Sigmoid colon (tissue), 6 donors: ENCODE measurements at regions not wholly inside any gene's neighbourhood (a gene's known extent, or its start where the extent isn't known, plus 50 kb on each side); places are given as distances from the start of the nearest gene placed in this dataset.

Experiments
- DNase-seq: peaks from one replicate; pipeline ENCODE4 v3.0.0-alpha.2; 2019
- H3K27ac ChIP-seq, 4 donors: fragments of 200-600 bp; sonication (generic); one replicate each; pipeline ENCODE4 v1.5.1; 2016 to 2019; ENCODE audit warnings: mild to moderate bottlenecking in 1 of 4
- H3K27me3 ChIP-seq, 3 donors: fragments of 200-600 bp; sonication (generic); one replicate each; pipeline ENCODE4 v1.5.1; 2019; ENCODE audit warnings: mild to moderate bottlenecking in 1 of 3
- H3K36me3 ChIP-seq, 4 donors: fragments of 200-600 bp; sonication (generic); one replicate each; pipeline ENCODE4 v1.5.1; 2016 to 2019
- H3K4me1 ChIP-seq, 4 donors: fragments of 200-600 bp; sonication (generic); one replicate each; pipeline ENCODE4 v1.5.1; 2017 to 2019
- H3K4me3 ChIP-seq, 4 donors: fragments of 200-600 bp; sonication (generic); one replicate each; pipeline ENCODE4 v1.5.1; 2017 to 2019; ENCODE audit warnings: mild to moderate bottlenecking in 2 of 4, moderate library complexity in 1 of 4
- H3K9me3 ChIP-seq, 4 donors: fragments of 200-600 bp in 3 of 4; sonication (generic) in 3 of 4; one replicate each; pipeline versions ENCODE4 v1.5.1 to v1.6.1; 2013 to 2019
- CTCF ChIP-seq, 4 experiments: fragments of 450-650 bp in 3 of 4; fragments of 200-600 bp in 1 of 4; IDR thresholded peaks; one replicate each; pipeline ENCODE4 v1.5.1; 2016 to 2019; ENCODE audit warnings: antibody characterized with exemption in 4 of 4, mild to moderate bottlenecking in 3 of 4, moderate library complexity in 2 of 4
- EP300 ChIP-seq, 4 donors: sonication (generic); formaldehyde crosslinking; IDR thresholded peaks; one replicate each; pipeline ENCODE4 v1.6.1; 2017; ENCODE audit warnings: antibody characterized with exemption in 4 of 4
- POLR2A ChIP-seq, 2 donors: fragments of 450-650 bp; IDR thresholded peaks; one replicate each; pipeline ENCODE4 v1.6.1; 2016; ENCODE audit warnings: antibody characterized with exemption in 2 of 2, mild to moderate bottlenecking in 2 of 2, moderate library complexity in 2 of 2
- POLR2AphosphoS5 ChIP-seq, 4 donors: sonication (generic); formaldehyde crosslinking; IDR thresholded peaks; one replicate each; pipeline ENCODE4 v1.6.1; 2017; ENCODE audit warnings: antibody characterized with exemption in 4 of 4
- WGBS, 2 donors: extraction: QIAGEN DNeasy Blood & Tissue Kit; methylation state at CpG; one replicate each; pipeline ENCODE4 v1.1.7; 2013; 5-methylcytosine and 5-hydroxymethylcytosine counted together
- intact Hi-C: fragments of 100-400 bp; cut with DNase I; formaldehyde crosslinking; loops from one replicate; pipeline ENCODE4 v1.15.1; 2023
- donor health status: healthy with polysubstance abuse.
- donor health status: healthy.

GRCh38 chr1:18052671-18053070, 54.9 kb upstream of the IGSF21 start:
- Histone ChIP-seq H3K9me3 (no peaks in the 10 kb centered on the region), H3K27me3 (peaks cover 0 to 26% (median 0%) of the 10 kb centered on the region in 3 donors), H3K36me3 (no peaks in the 10 kb centered on the region), H3K4me3 (no peak overlapping the region), H3K4me1 (no peaks in the 10 kb centered on the region), H3K27ac (no peak overlapping the region)
- 74 to 76% methylated on average over 8 of the region's 8 CpGs for WGBS, 2 donors
- TF ChIP-seq POLR2A (IDR thresholded peaks at IDR 0.05), result no peak
- no peak for TF ChIP-seq CTCF (IDR thresholded peaks at IDR 0.05)
- TF ChIP-seq POLR2AphosphoS5 (IDR thresholded peaks at IDR 0.05), result no peak
- no peak for TF ChIP-seq EP300 (IDR thresholded peaks at IDR 0.05)
- no peak for DNase-seq
- intact Hi-C loops, result no loop called here

- 92 to 93% methylated on average over 14 of the region's 14 CpGs for WGBS, 2 donors
- Histone ChIP-seq H3K4me1 (no peaks in the 10 kb centered on the region), H3K4me3 (no peak overlapping the region), H3K27ac (no peak overlapping the region), H3K9me3 (no peaks in the 10 kb centered on the region), H3K27me3 (peaks cover 0 to 42% (median 0%) of the 10 kb centered on the region in 3 donors), H3K36me3 (no peaks in the 10 kb centered on the region)
- DNase-seq, result no peak
- intact Hi-C loops, result no loop called here
- TF ChIP-seq CTCF (IDR thresholded peaks at IDR 0.05), result no peak
- no peak for TF ChIP-seq POLR2A (IDR thresholded peaks at IDR 0.05)
- no peak for TF ChIP-seq POLR2AphosphoS5 (IDR thresholded peaks at IDR 0.05)
- TF ChIP-seq EP300 (IDR thresholded peaks at IDR 0.05), result no peak
Observed at GRCh38 chr1:18055156-18055555, 52.4 kb upstream of the IGSF21 start.

DNA sequence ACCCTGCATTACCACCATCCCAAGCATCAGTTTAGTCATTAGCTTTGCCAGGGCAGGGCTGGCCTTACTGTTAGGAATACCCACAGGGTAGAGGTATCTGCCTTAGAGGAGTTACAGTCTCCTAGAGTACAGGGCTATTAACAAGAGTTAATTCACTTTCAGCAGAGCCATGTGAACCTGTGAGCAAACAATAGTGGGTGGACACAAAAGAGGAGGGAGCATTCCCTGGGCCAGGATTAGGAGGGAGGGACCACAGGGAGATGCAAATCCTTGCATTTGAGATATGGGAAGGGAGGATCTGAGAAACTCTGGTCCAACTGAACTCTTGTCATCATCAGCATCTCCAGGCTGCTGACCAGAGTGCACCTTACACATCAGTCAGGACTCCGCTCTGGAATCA, 51.1 kb upstream of the IGSF21 start:
- no peak overlapping the region for H3K4me3 ChIP-seq
- 84 to 86% methylated on average over 1 of the region's 1 CpG for WGBS, 2 donors
- TF ChIP-seq CTCF (IDR thresholded peaks at IDR 0.05), result no peak
- no peak for TF ChIP-seq POLR2AphosphoS5 (IDR thresholded peaks at IDR 0.05)
- no peak for TF ChIP-seq POLR2A (IDR thresholded peaks at IDR 0.05)
- TF ChIP-seq EP300 (IDR thresholded peaks at IDR 0.05), result no peak
- H3K27ac ChIP-seq, result no peak overlapping the region
- intact Hi-C loops, result no loop called here
- no peaks in the 10 kb centered on the region for H3K4me1 ChIP-seq
- H3K27me3 ChIP-seq, result peaks cover 0 to 42% (median 0%) of the 10 kb centered on the region in 3 donors
- no peak for DNase-seq
- H3K36me3 ChIP-seq, result no peaks in the 10 kb centered on the region
- H3K9me3 ChIP-seq, result no peaks in the 10 kb centered on the region

GRCh38 chr1:18057623-18058022, 50.0 kb upstream of the IGSF21 start:
- DNase-seq, result no peak
- WGBS, 2 donors, result 73 to 83% methylated on average over 5 of the region's 5 CpGs
- Histone ChIP-seq H3K4me1 (no peaks in the 10 kb centered on the region), H3K27ac (no peak overlapping the region), H3K9me3 (peaks cover 0 to 3% (median 0%) of the 10 kb centered on the region in 4 donors), H3K27me3 (peaks cover 0 to 42% (median 0%) of the 10 kb centered on the region in 3 donors), H3K4me3 (no peak overlapping the region), H3K36me3 (no peaks in the 10 kb centered on the region)
- TF ChIP-seq POLR2AphosphoS5 (IDR thresholded peaks at IDR 0.05) (no peak), EP300 (IDR thresholded peaks at IDR 0.05) (no peak), CTCF (IDR thresholded peaks at IDR 0.05) (no peak), POLR2A (IDR thresholded peaks at IDR 0.05) (no peak)
- intact Hi-C loops, result no loop called here
